GM19468 (cell line): ENCODE measurements at regions not wholly inside any gene's neighbourhood (a gene's known extent, or its start where the extent isn't known, plus 50 kb on each side); places are given as distances from the start of the nearest gene placed in this dataset.

Experiments used
- ATAC-seq: cut with Tn5 transposase; IDR thresholded peaks from one replicate; pipeline ENCODE4 v1.9.1; 2021; ENCODE audit warnings: mild to moderate bottlenecking, moderate library complexity, moderate number of reproducible peaks; ENCODE audit not compliant: unreplicated experiment; ENCODE audit errors: extremely low read depth

- ATAC-seq = no peak
These were observed 198.5 kb upstream of the ZBED5 start for GRCh38 chr11:11056316-11056715.

DNA sequence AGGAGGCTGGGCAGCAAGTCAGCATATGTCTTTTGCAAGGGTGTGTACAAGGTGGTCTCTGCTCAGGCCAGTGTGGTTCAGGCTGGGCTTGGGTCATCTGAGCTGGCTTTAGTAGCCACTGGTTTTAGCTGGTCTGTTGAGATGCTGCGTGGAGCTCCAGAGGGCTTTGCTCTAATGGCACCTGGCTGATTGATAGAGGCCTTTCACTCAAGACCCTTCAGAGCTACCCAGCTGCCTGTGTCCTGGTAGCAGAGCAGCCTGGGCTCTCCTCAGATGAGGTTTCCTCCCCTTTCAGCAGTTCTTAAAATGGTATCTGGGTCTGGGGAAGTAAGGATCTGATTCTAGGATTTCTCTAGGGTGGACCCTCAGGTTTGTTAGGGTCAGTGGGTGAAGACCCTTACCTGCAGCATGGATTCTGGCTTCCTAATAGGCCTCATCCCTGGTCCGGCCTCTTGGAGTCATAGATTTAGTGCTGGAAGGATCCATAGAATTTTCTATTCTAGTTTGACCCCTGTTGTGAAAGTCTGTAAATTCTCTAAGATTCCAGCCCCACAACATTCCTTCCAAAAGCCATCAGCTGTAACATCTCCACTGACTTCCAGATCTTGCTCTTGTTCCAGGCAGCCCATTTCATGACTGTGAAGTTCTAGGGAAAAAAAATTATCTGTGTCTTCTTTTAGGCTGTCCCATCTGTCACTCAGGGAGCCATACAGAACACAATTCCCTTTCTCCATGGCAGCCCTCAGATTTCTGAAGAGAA lies 190.2 kb upstream of the ZBED5 start:
- ATAC-seq = no peak

- no peak for ATAC-seq
These were observed 188.9 kb upstream of the ZBED5 start for GRCh38 chr11:11046781-11047180.

- ATAC-seq = no peak
These were observed 187.5 kb upstream of the ZBED5 start for GRCh38 chr11:11045156-11045930.

GRCh38 chr11:11044137-11044855 lies 186.4 kb upstream of the ZBED5 start:
- ATAC-seq = no peak

GRCh38 chr11:11043721-11044120 lies 185.9 kb upstream of the ZBED5 start:
- no peak for ATAC-seq

- no peak for ATAC-seq
These were observed 181.5 kb upstream of the ZBED5 start for GRCh38 chr11:11039208-11039965.

DNA sequence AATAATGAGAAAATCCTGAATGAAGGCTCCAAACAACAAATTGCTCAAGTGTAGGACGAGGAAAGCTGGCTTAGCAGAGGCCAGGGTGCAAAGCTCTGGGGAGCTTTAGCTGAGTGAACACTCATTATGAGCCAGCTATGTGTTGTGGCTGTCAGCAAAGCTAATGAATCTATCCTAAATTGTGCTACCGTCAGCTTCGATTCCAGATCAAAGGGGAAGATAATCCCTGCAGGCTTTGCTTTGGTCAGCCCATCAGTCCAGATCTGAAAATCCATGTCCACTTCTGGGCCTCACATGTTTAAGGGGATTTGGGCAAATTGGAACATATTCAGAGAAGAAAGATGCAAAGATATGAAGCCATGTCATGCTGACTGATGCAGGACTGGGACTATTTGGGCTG lies 180.9 kb upstream of the ZBED5 start:
- no peak for ATAC-seq

DNA sequence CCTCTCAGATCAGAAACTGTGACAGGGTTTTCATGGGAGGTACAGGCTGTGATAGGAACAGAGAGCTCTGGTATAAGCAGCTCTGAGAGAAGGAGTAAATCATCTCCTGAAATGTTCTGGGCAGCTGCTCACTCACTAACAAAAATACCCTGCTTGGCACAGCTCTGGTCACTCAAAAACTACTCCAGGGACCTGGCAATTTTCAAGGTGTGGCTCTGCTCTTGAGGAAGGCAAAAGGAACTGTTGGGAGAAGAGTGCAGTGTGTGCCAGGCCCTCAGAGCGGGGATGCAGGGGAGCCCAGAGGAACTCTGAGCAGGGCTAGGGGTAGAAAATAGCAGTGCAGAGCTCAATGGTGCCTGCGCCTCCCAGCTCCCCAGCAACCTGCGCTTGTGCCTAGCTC lies 180.5 kb upstream of the ZBED5 start:
- ATAC-seq = no peak

DNA sequence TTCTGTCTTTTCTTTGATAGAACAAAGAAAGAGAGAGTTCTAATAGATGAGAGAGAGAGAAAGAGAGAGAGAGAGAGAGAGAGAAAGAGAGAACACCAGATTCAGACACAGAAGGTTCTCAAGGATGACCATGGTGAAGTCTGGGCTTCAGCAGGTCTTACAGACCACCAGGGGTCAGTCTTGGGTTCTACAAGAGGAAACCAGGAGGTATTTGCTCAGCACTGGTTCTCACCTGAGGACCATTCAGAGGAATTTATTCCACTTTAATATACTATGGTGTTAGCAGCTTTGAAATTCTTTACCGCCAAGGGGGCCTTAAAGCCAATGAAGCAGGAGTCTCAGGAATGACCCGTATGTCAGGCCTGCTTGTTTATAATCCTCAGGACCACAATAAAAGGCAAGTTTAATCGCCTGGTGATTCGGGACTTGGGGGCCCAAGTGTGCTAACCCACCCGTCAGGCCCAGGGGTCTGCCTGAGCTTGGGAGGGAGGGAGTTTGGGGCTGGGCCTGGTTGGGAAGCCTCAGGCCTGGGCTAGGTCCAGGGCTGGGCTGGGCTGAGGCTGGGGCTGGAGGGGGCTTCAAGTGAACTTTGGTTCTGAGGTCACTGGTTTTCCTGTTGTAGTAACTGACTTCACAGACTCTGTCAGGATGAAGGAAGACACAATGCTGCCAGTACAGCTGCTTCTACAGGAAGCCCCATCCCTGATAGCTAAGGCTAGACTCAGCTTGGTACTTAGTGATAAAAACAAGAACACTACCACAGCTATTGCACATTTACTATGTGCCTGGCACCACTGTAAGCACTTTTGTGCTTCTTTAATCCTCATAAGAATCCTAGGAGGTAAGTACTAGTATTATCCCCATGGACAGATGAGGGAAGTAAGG lies 179.2 kb upstream of the ZBED5 start:
- ATAC-seq = no peak

DNA sequence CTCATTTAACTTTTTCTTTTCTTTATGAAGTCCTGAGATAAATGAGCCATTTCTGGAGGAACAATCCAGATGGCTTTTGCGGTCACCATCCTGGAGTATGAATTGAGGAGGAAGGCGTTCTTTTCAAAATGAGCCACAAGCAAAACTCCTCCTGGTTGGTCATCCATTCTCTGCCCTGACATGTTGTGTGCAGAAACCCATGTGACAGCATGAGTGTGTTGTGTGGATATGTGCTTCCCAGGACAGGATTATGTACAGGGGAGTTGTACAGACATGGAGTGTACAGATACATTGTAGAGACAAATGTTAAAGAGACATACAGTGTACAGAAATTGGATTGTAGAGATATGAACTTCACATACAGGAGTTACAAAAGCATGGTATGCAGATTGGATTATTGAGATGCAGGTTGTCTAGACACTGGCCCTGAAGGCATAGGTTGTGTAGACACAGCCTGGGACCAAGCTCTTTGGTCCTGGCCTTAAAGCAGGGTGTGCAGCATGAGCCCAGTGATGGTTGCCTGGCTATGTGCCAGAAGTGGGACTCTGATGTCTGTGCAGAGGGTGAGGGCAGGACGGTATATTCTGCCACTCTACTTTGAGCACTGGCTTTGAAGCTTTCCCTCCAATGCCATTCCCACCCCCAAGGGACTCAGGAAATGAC lies 178.5 kb upstream of the ZBED5 start:
- no peak for ATAC-seq

- no peak for ATAC-seq
These were observed 177.5 kb upstream of the ZBED5 start for GRCh38 chr11:11035331-11035730.

- ATAC-seq = no peak
These were observed 176.6 kb upstream of the ZBED5 start for GRCh38 chr11:11034476-11034875.

- no peak for ATAC-seq
These were observed 174.2 kb upstream of the ZBED5 start for GRCh38 chr11:11032066-11032465.

DNA sequence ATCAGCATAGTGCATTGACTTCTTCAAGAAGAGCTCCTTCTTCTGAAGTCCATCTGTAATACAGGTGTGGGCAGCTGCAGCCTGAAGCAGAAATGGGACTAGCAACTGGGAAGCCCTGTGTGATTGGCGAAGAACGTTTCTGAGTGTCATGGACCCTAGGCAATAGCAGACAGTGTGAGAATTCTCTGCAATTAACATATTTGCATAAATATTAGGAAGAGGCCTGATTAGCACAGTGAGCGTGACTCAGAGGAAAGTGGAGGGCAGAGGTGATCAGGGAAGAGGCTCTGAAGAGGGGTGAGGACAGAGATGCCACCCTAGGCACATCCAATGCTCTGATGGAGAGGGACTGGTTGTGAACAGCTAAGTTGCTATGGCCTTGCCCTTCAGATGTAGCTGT lies 171.2 kb upstream of the ZBED5 start:
- ATAC-seq = no peak

DNA sequence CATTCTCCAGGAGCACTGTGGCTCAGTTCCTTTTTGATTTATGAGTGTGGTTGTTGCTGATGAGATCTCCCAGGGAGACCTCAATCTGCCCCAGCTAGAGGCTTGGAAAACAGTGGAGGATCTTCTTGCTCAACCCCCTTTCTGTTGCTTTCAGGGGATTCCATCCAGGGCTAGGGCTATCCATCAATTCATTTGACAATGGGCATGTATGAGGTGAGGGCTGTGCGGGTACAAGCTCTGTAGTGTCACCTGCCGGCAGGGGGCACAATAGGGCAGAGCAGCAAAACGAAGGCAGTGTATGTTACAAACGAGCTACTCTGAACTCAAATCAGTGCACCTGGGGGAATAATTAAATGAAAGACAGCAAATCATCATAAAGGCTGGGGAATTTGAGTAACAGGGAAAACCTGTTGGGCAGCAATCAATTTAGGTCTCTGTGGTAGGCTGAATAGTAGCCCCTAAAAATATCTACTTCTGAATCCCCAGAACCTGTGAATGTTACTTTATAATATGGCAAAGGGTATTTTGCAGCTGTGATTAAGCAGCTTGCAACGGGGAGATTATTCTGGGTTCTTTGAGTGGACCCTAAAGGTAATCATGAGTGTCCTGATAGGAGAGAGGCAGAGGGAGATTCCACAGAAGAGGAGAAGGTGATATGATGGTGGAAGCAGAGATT lies 170.3 kb upstream of the ZBED5 start:
- no peak for ATAC-seq

DNA sequence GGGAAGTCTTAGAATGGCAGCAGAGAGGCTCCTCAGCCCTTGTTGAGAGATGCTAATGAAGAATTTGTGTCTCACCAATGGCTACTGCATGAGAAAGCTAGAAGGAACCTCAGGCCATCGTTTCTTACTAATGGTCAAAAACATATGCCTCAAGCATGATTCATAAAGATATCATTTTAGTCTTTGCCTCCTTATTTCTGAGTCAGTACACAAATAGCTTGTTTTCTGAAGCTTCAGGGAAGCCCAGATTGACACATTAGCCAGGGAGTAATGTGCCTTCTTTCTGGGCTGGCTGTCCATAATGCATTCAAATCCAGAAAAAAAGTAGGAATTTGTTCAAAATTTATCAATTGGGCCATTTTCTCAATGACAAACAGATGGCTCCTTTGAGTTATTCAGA lies 169.4 kb upstream of the ZBED5 start:
- no peak for ATAC-seq

- ATAC-seq = no peak
These were observed 167.2 kb upstream of the ZBED5 start for GRCh38 chr11:11025087-11025486.
